ENCODE measurements at regions not wholly inside any gene's neighbourhood (a gene's known extent, or its start where the extent isn't known, plus 50 kb on each side); places are given as distances from the start of the nearest gene placed in this dataset.

DNA sequence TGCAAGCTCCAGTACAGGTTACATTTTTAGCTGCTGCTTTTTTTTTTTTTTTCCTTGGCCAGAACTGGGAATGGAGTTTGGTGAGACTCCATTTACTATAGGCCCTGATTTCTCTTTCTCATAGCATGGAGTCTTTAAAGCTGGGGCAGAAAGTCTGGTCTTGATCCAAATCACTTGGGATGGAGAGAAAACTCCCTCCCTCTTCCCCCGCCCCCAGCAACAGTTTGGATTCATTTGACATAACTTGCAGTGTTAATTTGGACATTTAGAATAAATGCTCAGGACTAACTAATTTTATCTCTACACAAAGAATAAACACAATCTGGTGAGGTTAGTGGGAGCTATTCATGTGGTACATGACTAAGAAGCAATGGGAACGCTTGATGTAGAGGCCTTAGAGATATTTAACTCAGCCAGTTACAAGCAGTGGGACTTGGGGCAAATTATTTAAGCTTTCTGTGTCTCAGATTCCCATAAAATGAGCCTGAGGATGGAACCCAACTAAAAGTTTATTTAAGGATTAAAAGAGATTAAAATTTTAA, 107.3 kb upstream of the ARHGAP5 start:
- TF ChIP-seq, protein P1, sequence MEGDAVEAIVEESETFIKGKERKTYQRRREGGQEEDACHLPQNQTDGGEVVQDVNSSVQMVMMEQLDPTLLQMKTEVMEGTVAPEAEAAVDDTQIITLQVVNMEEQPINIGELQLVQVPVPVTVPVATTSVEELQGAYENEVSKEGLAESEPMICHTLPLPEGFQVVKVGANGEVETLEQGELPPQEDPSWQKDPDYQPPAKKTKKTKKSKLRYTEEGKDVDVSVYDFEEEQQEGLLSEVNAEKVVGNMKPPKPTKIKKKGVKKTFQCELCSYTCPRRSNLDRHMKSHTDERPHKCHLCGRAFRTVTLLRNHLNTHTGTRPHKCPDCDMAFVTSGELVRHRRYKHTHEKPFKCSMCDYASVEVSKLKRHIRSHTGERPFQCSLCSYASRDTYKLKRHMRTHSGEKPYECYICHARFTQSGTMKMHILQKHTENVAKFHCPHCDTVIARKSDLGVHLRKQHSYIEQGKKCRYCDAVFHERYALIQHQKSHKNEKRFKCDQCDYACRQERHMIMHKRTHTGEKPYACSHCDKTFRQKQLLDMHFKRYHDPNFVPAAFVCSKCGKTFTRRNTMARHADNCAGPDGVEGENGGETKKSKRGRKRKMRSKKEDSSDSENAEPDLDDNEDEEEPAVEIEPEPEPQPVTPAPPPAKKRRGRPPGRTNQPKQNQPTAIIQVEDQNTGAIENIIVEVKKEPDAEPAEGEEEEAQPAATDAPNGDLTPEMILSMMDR (IDR thresholded peaks at IDR 0.05): no peak
- TF ChIP-seq POLR2A (IDR thresholded peaks at IDR 0.05): no peak

Measured in heart left ventricle (tissue), 13 donors.